ENCODE measurements at regions not wholly inside any gene's neighbourhood (a gene's known extent, or its start where the extent isn't known, plus 50 kb on each side); places are given as distances from the start of the nearest gene placed in this dataset.

DNA sequence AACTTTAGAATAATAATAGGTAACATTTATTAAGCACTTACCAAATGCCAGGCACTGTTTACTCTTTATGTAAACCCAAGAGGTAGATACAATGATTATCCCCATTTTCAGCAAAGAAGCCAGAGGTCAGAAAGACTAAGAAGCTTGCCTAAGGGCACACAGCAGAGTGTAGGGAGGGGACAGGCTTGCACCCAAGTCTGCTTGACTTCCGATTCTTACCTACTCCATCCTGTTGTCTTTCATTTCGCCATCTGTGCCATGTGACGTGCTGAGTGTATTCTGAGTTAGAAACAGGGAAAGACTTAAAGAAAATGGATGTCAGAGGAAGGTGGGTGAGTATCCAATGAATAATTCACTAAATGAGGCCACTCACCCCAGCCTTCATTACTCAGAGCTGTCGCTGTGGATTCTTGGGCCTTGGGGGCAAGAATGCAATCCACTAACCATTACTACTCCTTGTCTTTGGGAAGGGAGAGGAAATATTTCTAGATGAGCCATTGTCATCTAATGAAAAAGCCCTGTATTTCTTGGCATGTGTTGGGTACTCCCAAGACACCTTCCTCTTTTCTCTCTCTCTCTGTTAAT lies 76.4 kb upstream of the BCL11A start:
- TF ChIP-seq, protein P1, sequence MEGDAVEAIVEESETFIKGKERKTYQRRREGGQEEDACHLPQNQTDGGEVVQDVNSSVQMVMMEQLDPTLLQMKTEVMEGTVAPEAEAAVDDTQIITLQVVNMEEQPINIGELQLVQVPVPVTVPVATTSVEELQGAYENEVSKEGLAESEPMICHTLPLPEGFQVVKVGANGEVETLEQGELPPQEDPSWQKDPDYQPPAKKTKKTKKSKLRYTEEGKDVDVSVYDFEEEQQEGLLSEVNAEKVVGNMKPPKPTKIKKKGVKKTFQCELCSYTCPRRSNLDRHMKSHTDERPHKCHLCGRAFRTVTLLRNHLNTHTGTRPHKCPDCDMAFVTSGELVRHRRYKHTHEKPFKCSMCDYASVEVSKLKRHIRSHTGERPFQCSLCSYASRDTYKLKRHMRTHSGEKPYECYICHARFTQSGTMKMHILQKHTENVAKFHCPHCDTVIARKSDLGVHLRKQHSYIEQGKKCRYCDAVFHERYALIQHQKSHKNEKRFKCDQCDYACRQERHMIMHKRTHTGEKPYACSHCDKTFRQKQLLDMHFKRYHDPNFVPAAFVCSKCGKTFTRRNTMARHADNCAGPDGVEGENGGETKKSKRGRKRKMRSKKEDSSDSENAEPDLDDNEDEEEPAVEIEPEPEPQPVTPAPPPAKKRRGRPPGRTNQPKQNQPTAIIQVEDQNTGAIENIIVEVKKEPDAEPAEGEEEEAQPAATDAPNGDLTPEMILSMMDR (conservative IDR thresholded peaks at IDR 0.05; ENCODE audit: control insufficient read depth, insufficient read depth, low read depth, low read length) = no peak
- H3K4me3 ChIP-seq (ENCODE audit: control insufficient read depth, low read depth, low read length) = no peak overlapping the region
- no peak for DNase-seq (ENCODE audit: low read depth)

DNA sequence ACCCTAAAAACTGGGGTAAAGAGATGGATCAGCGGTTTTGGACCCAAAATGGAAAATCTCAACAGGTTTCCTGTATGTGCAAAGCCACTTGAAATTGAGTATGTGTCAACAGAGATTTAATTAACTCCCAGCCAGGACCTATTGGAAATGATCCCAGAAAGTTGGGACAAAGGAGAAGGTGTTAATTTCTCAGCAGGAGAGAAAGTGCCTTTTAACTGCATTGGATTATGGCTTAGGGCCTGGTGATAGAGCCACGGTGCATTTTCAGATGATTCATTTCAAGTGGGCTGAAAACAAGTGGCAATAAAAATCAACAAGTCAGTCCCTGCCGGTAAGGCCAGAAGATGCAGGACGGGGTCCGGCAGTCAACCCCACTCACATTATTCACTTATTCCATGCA lies 80.2 kb upstream of the BCL11A start:
- no peak for DNase-seq (ENCODE audit: low read depth)
- H3K4me3 ChIP-seq (ENCODE audit: control insufficient read depth, low read depth, low read length) = no peak overlapping the region
- TF ChIP-seq, protein P1 (conservative IDR thresholded peaks at IDR 0.05; ENCODE audit: control insufficient read depth, insufficient read depth, low read depth, low read length) = no peak

DNA sequence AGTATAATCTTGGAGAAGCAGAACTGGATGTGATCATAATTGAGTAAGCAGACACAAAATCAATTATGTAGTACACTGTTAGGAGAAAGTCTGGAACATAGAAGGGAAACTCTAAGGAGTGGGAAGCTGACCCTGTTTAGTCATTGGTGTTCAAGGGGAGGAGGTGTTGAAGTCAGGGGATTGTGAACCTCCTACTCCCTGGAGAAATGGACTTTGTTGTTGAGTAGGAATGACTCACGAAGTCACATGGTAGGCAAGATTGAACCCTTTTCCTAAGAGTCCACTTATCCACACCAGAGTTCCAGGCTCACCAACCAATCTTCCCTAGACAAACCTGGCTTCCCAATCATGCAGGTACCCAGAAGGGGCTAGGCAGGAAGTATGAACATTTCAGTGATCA lies 81.0 kb upstream of the BCL11A start:
- DNase-seq (ENCODE audit: low read depth) = peak; percentile 60
- TF ChIP-seq, protein P1 (conservative IDR thresholded peaks at IDR 0.05; ENCODE audit: control insufficient read depth, insufficient read depth, low read depth, low read length) = no peak
- no peak overlapping the region for H3K4me3 ChIP-seq (ENCODE audit: control insufficient read depth, low read depth, low read length)

DNA sequence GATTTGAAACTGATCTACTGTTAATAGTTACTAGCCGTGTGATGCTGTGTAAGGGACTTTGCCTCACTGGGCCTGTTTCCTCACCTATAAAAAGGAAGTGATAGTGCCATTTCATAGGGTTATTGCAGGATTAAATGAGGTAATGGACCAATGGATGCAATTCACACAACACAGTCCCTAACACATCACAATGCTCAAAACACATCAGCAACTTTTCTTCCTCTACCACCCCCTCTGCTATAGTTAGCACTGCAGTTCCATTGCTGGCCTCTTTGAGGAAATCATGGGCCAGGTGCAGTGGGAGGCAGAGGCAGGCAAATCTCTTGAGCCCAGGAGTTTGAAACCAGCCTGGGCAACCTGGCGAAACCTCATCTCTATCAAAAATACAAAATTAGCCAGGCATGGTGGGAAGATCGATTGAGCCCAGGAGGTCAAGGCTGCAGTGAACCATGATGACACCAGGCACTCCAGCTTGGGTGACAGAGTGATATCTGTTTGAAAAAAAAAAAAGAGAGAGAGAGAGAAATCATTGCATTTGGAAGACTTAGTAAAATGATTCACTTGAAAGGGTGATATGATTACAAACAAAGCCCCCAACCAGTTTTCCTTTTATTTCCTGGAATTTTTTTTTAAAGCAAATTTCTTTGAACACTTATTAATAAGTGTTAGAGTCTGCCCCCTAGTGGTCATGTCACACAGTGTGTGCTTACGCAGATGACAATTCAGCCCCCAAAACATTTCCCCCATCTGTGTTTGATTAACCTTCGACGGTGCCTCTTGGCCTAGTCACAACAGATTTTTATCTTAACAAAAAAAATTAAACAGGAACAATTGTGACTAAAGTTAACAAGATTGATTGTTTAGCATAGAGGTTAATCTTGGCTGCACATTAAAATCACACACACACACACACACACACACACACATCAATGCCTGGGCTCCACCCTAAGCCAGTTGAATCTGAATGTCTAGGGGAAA lies 88.6 kb upstream of the BCL11A start:
- peak; percentile 70 for DNase-seq (ENCODE audit: low read depth)
- TF ChIP-seq, protein P1 (conservative IDR thresholded peaks at IDR 0.05; ENCODE audit: control insufficient read depth, insufficient read depth, low read depth, low read length) = peak; percentile 65
- H3K4me3 ChIP-seq (ENCODE audit: control insufficient read depth, low read depth, low read length) = no peak overlapping the region

DNA sequence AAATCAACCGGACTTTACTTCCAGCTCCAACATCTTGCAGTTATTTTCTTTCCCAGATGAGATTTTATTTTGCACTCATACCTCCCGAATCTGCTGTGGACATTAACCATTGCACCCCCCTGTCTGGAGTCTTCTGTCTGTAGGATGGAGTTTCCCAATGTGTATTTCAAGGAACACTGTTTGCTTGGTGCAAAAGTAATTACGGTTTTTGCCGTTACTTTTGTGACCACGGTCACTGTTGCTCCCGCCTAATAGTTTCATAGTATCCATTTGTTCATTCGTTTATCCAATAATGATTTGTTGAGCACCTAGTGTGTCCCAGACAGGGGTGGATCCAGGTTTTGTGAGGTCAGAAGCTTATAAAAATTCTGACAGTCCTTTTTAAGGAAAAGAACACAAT lies 90.3 kb upstream of the BCL11A start:
- no peak overlapping the region for H3K4me3 ChIP-seq (ENCODE audit: control insufficient read depth, low read depth, low read length)
- TF ChIP-seq, protein P1 (conservative IDR thresholded peaks at IDR 0.05; ENCODE audit: control insufficient read depth, insufficient read depth, low read depth, low read length) = no peak
- DNase-seq (ENCODE audit: low read depth) = no peak

DNA sequence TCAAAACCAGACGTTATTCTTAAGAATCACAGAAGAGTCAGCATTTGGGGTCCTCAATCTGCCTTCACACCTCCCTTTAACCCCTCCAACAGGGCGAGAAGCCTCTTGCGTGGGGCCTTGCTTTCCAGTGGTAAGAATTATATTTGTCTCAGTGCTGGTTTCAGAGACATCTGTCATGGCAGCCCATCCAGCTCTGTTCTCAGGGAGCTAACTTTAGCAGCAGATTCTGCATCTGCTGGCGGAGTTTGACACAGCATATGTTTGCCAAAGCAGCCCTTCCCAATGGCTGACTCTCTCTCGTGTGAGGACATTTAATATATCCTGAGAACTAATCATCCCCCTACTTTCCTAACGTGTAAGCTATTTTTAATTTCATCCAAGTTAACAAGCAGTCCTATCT lies 91.5 kb upstream of the BCL11A start:
- no peak overlapping the region for H3K4me3 ChIP-seq (ENCODE audit: control insufficient read depth, low read depth, low read length)
- TF ChIP-seq, protein P1 (conservative IDR thresholded peaks at IDR 0.05; ENCODE audit: control insufficient read depth, insufficient read depth, low read depth, low read length) = no peak
- DNase-seq (ENCODE audit: low read depth) = no peak
